ENCODE measurements at regions not wholly inside any gene's neighbourhood (a gene's known extent, or its start where the extent isn't known, plus 50 kb on each side); places are given as distances from the start of the nearest gene placed in this dataset.

DNA sequence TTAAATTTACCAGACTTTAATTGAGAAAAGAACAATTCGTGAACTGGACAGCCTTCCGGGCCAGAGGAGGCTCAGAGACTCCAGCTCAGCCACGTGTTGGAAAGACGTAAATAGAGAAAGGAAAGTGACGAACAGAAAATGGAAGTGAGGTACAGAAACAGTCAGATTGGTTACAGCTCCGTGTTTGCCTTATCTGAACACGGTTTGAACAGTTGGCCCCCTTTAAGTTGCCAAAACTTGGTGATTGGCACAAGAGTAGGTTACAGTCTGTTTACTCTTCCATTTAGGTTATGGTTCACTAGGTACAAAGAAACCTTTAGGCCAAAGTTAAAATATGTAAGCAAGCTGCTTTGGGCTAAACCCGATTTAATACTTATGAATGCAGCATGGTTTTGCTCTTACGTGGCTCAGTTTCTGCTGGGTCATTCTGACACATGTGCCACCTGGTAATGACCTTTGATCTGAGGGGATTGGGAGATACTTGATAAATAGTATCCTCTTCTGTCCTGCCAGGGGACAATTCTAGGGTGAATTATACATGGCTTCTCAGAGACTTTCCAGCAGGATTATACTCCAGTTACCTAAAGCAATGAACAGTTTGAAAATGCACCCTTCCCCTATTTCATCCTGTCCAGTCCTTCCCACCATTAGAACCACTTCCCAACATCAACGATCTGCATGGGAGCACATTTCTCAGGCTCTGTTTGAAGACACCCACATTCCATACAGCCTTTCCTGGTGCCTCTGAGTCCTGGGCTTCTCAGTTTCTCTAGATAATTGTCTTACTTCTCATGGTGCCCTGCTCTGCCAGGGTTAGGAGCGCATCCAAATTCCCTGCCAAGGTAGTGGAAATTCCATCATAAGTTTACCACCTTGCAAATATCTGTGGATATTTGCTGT is 65.1 kb upstream of the TGIF1 start:
- intact Hi-C loops (cut with micrococcal nuclease) = loop anchor here (5.0 to 10.0 kb wide), 3 partner anchors 67 to 212 kb away; partner anchors contain the start of gene TGIF1
- no peaks in the 10 kb centered on the region for H4K20me1 ChIP-seq (ENCODE audit: control insufficient read depth, insufficient read depth, low read length, poor library complexity, severe bottlenecking)
- no peaks in the 10 kb centered on the region for H3K27me3 ChIP-seq (replicated peaks in 1 of 4; ENCODE audit: control extremely low read depth in 1 of 4, control insufficient read depth in 3 of 4, insufficient read depth in 4 of 4, low read length in 3 of 4)
- ChIA-PET POLR2A (interaction anchor here (0.6 to 2.0 kb wide), 2 partner anchors 65 to 66 kb away, joined by 4 to 5 read pairs; partner anchors contain the start of gene TGIF1), CTCF (interaction anchor here (0.6 to 3.2 kb wide), 5 partner anchors 10 to 211 kb away, joined by 3 to 14 read pairs (median 3); no protein-coding TSS in a partner anchor)
- no peak overlapping the region for H3K9ac ChIP-seq (ENCODE audit: low read length)
- TF ChIP-seq CTCF (IDR thresholded peaks at IDR 0.05) (no peak), EZH2 (IDR thresholded peaks at IDR 0.05; ENCODE audit: borderline replicate concordance, insufficient read depth, low read depth, low read length, poor library complexity, severe bottlenecking) (no peak)
- peak overlapping the region in 1 of 2 donors; percentile 30 for H3K27ac ChIP-seq (ENCODE audit: low read length in 2 of 2)
- H3K4me1 ChIP-seq (ENCODE audit: control insufficient read depth in 2 of 2, insufficient read depth in 2 of 2, low read length in 2 of 2) = peaks cover 6 to 13% of the 10 kb centered on the region in 2 donors
- peak overlapping the region; percentile 76 for H3K4me3 Mint-ChIP-seq
- H3K4me1 Mint-ChIP-seq = peaks cover 17% of the 10 kb centered on the region
- peak overlapping the region in 2 of 5 experiments; percentile 13 to 14 for H3K4me3 ChIP-seq (ENCODE audit: control extremely low read depth in 1 of 5, extremely low read depth in 1 of 5, insufficient read depth in 1 of 5, low read depth in 2 of 5, low read length in 4 of 5)
- H3K79me2 ChIP-seq (ENCODE audit: control insufficient read depth, insufficient read depth, low read length) = no peaks in the 10 kb centered on the region
- peaks cover 0 to under 1% (median 0%) of the 10 kb centered on the region in 3 donors for H3K9me3 ChIP-seq (ENCODE audit: control extremely low read depth in 1 of 3, control insufficient read depth in 2 of 3, insufficient read depth in 1 of 3, low read length in 2 of 3)
- peak; percentile 55 for DNase-seq
- peak overlapping the region; percentile 85 for H3K27ac Mint-ChIP-seq
- peaks cover 3% of the 10 kb centered on the region for H3K9me3 Mint-ChIP-seq (ENCODE audit: insufficient read depth)
- peak overlapping the region; percentile 37 for H3K4me2 ChIP-seq (replicated peaks; ENCODE audit: low read depth, low read length, poor library complexity, severe bottlenecking)
- peak; percentile 58 for ATAC-seq (ENCODE audit: low read depth)
- H3K27me3 Mint-ChIP-seq = no peaks in the 10 kb centered on the region
- H3K36me3 ChIP-seq (replicated peaks in 1 of 2; ENCODE audit: control extremely low read depth in 1 of 2, control insufficient read depth in 1 of 2, extremely low read depth in 1 of 2, insufficient read depth in 2 of 2, low read length in 1 of 2) = no peaks in the 10 kb centered on the region
- WGBS (ENCODE audit: insufficient coverage) = 85% methylated on average over 7 of the region's 11 CpGs
- peak overlapping the region; percentile 67 for H2AFZ ChIP-seq (ENCODE audit: insufficient read depth, low read depth, low read length, poor library complexity, severe bottlenecking)

DNA sequence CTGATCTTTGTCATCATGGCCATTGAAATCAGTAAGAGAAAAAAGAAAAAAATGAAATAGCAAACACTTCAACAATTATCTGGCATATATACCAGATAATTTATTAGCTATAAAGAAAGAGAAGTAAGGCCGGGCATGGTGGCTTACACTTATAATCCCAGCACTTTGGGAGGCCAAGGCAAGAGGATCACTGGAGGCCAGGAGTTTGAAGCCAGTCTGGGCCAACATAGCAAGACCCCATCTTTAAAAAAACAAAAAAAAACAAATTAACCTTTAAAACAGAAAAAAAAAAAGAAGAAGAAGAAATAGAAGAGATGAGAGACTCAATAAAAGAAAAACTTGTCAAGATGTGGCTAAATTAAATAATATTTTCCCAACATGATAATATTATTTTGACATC is 61.6 kb upstream of the TGIF1 start:
- Histone ChIP-seq H4K20me1 (ENCODE audit: control insufficient read depth, insufficient read depth, low read length, poor library complexity, severe bottlenecking) (no peaks in the 10 kb centered on the region), H3K9ac (ENCODE audit: low read length) (no peak overlapping the region), H3K9me3 (ENCODE audit: control extremely low read depth in 1 of 3, control insufficient read depth in 2 of 3, insufficient read depth in 1 of 3, low read length in 2 of 3) (peaks cover 0 to 8% (median 0%) of the 10 kb centered on the region in 3 donors), H3K4me1 (ENCODE audit: control insufficient read depth in 2 of 2, insufficient read depth in 2 of 2, low read length in 2 of 2) (peaks cover 6 to 13% of the 10 kb centered on the region in 2 donors), H3K36me3 (replicated peaks in 1 of 2; ENCODE audit: control extremely low read depth in 1 of 2, control insufficient read depth in 1 of 2, extremely low read depth in 1 of 2, insufficient read depth in 2 of 2, low read length in 1 of 2) (no peaks in the 10 kb centered on the region), H2AFZ (ENCODE audit: insufficient read depth, low read depth, low read length, poor library complexity, severe bottlenecking) (no peak overlapping the region), H3K4me2 (replicated peaks; ENCODE audit: low read depth, low read length, poor library complexity, severe bottlenecking) (no peak overlapping the region), H3K79me2 (ENCODE audit: control insufficient read depth, insufficient read depth, low read length) (no peaks in the 10 kb centered on the region), H3K4me3 (ENCODE audit: control extremely low read depth in 1 of 5, extremely low read depth in 1 of 5, insufficient read depth in 1 of 5, low read depth in 2 of 5, low read length in 4 of 5) (no peak overlapping the region), H3K27ac (ENCODE audit: low read length in 2 of 2) (no peak overlapping the region), H3K27me3 (replicated peaks in 1 of 4; ENCODE audit: control extremely low read depth in 1 of 4, control insufficient read depth in 3 of 4, insufficient read depth in 4 of 4, low read length in 3 of 4) (no peaks in the 10 kb centered on the region)
- TF ChIP-seq EZH2 (IDR thresholded peaks at IDR 0.05; ENCODE audit: borderline replicate concordance, insufficient read depth, low read depth, low read length, poor library complexity, severe bottlenecking) (no peak), CTCF (IDR thresholded peaks at IDR 0.05) (no peak)
- no CpG with 5 or more reads among the region's 1 CpG for WGBS (ENCODE audit: insufficient coverage)
- Mint-ChIP-seq H3K4me1 (peaks cover 14% of the 10 kb centered on the region), H3K9me3 (ENCODE audit: insufficient read depth) (peaks cover 6% of the 10 kb centered on the region), H3K27me3 (no peaks in the 10 kb centered on the region), H3K4me3 (no peak overlapping the region), H3K27ac (no peak overlapping the region)
- DNase-seq (no peak), ATAC-seq (ENCODE audit: low read depth) (no peak)
- intact Hi-C loops (cut with micrococcal nuclease) = loop anchor here (10.0 kb wide), 1 partner anchor 94 kb away; no protein-coding TSS in a partner anchor
- POLR2A ChIA-PET = no interaction called here
- CTCF ChIA-PET = interaction anchor here (0.6 to 0.8 kb wide), 2 partner anchors 11 to 60 kb away, joined by 3 read pairs; no protein-coding TSS in a partner anchor

Data from B cell (primary cell).